ENCODE measurements at regions not wholly inside any gene's neighbourhood (a gene's known extent, or its start where the extent isn't known, plus 50 kb on each side); places are given as distances from the start of the nearest gene placed in this dataset.
A peak's percentile ranks its signal among the peaks of the same experiment; 100 is the strongest.

GRCh38 chr14:51487848-51488247 is 163.9 kb upstream of the FRMD6 start:
- no peaks in the 10 kb centered on the region for H3K4me1 ChIP-seq (ENCODE audit: control insufficient read depth in 2 of 2, insufficient read depth in 2 of 2, low read length in 1 of 2)
- 62 to 69% methylated on average over 6 of the region's 6 CpGs for WGBS, 2 donors
- no peaks in the 10 kb centered on the region for H3K27me3 ChIP-seq (ENCODE audit: control insufficient read depth in 1 of 2, insufficient read depth in 2 of 2, low read length in 2 of 2)
- H3K9me3 ChIP-seq (ENCODE audit: control insufficient read depth in 2 of 2, insufficient read depth in 1 of 2, low read depth in 1 of 2, low read length in 1 of 2) = no peaks in the 10 kb centered on the region
- H3K4me3 ChIP-seq (ENCODE audit: low read depth in 1 of 2, low read length in 2 of 2) = no peak overlapping the region
- H3K27ac ChIP-seq (ENCODE audit: low read depth in 2 of 2, low read length in 1 of 2) = peak overlapping the region; percentile 81 to 88
- no peaks in the 10 kb centered on the region for H3K36me3 ChIP-seq (ENCODE audit: control insufficient read depth in 2 of 2, insufficient read depth in 2 of 2, low read length in 1 of 2)

DNA sequence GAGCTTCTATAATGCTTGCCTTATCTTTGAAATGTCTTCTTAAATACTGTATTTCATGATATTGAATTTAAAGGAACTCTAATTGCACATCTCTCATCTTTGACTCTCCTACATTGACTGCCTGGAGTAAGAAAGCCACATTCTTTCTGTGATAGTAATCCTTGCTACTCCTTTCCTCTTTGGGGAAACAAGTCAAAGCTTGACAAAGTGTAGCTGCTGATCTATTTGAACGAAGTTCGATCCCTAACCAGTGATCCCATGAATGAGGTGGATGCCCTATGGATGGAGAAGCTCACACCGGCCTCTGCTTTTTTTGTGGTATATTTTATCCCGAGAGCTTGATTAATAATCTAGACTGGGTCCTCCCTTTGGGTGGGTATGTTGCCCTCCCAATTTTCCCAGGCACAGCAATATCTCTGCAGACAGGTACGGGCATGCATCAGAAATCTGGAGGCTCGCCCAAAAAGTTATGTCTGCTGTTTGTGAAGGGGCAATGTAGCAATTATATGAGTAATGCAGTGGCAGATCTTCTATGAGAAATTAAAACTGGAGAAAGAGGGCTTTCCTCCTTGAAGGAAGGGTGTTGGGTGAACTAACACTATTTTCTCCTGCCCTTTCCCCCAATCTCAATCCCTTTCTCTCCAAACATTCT is 163.0 kb upstream of the FRMD6 start:
- Histone ChIP-seq H3K36me3 (ENCODE audit: control insufficient read depth in 2 of 2, insufficient read depth in 2 of 2, low read length in 1 of 2) (no peaks in the 10 kb centered on the region), H3K27ac (ENCODE audit: low read depth in 2 of 2, low read length in 1 of 2) (peak overlapping the region; percentile 87 to 90), H3K4me1 (ENCODE audit: control insufficient read depth in 2 of 2, insufficient read depth in 2 of 2, low read length in 1 of 2) (no peaks in the 10 kb centered on the region), H3K9me3 (ENCODE audit: control insufficient read depth in 2 of 2, insufficient read depth in 1 of 2, low read depth in 1 of 2, low read length in 1 of 2) (no peaks in the 10 kb centered on the region), H3K27me3 (ENCODE audit: control insufficient read depth in 1 of 2, insufficient read depth in 2 of 2, low read length in 2 of 2) (no peaks in the 10 kb centered on the region), H3K4me3 (ENCODE audit: low read depth in 1 of 2, low read length in 2 of 2) (peak overlapping the region; percentile 56 to 70)
- WGBS, 2 donors = 54 to 65% methylated on average over 6 of the region's 6 CpGs

GRCh38 chr14:51490205-51490604 is 161.5 kb upstream of the FRMD6 start:
- Histone ChIP-seq H3K27ac (ENCODE audit: low read depth in 2 of 2, low read length in 1 of 2) (peak overlapping the region in 1 of 2 donors; percentile 57), H3K27me3 (ENCODE audit: control insufficient read depth in 1 of 2, insufficient read depth in 2 of 2, low read length in 2 of 2) (no peaks in the 10 kb centered on the region), H3K4me1 (ENCODE audit: control insufficient read depth in 2 of 2, insufficient read depth in 2 of 2, low read length in 1 of 2) (peaks cover 0 to 2% of the 10 kb centered on the region in 2 donors), H3K36me3 (ENCODE audit: control insufficient read depth in 2 of 2, insufficient read depth in 2 of 2, low read length in 1 of 2) (no peaks in the 10 kb centered on the region), H3K4me3 (ENCODE audit: low read depth in 1 of 2, low read length in 2 of 2) (peak overlapping the region; percentile 46 to 70), H3K9me3 (ENCODE audit: control insufficient read depth in 2 of 2, insufficient read depth in 1 of 2, low read depth in 1 of 2, low read length in 1 of 2) (peaks cover 0 to 3% of the 10 kb centered on the region in 2 donors)
- whole genome bisulfite sequencing, 2 donors = 53 to 56% methylated on average over 3 of the region's 3 CpGs

- no peaks in the 10 kb centered on the region for H3K36me3 ChIP-seq (ENCODE audit: control insufficient read depth in 2 of 2, insufficient read depth in 2 of 2, low read length in 1 of 2)
- peak overlapping the region; percentile 50 to 74 for H3K27ac ChIP-seq (ENCODE audit: low read depth in 2 of 2, low read length in 1 of 2)
- H3K27me3 ChIP-seq (ENCODE audit: control insufficient read depth in 1 of 2, insufficient read depth in 2 of 2, low read length in 2 of 2) = no peaks in the 10 kb centered on the region
- H3K4me1 ChIP-seq (ENCODE audit: control insufficient read depth in 2 of 2, insufficient read depth in 2 of 2, low read length in 1 of 2) = peaks cover 0 to 2% of the 10 kb centered on the region in 2 donors
- peak overlapping the region; percentile 41 to 70 for H3K4me3 ChIP-seq (ENCODE audit: low read depth in 1 of 2, low read length in 2 of 2)
- peaks cover 0 to 3% of the 10 kb centered on the region in 2 donors for H3K9me3 ChIP-seq (ENCODE audit: control insufficient read depth in 2 of 2, insufficient read depth in 1 of 2, low read depth in 1 of 2, low read length in 1 of 2)
- 70 to 82% methylated on average over 3 of the region's 3 CpGs for WGBS, 2 donors
These were observed 160.6 kb upstream of the FRMD6 start for GRCh38 chr14:51491036-51491545.

GRCh38 chr14:51491776-51492175 is 159.9 kb upstream of the FRMD6 start:
- peaks cover 0 to 2% of the 10 kb centered on the region in 2 donors for H3K4me1 ChIP-seq (ENCODE audit: control insufficient read depth in 2 of 2, insufficient read depth in 2 of 2, low read length in 1 of 2)
- H3K36me3 ChIP-seq (ENCODE audit: control insufficient read depth in 2 of 2, insufficient read depth in 2 of 2, low read length in 1 of 2) = no peaks in the 10 kb centered on the region
- WGBS, 2 donors = 68 to 70% methylated on average over 3 of the region's 3 CpGs
- H3K4me3 ChIP-seq (ENCODE audit: low read depth in 1 of 2, low read length in 2 of 2) = peak overlapping the region in 1 of 2 donors; percentile 70
- no peaks in the 10 kb centered on the region for H3K27me3 ChIP-seq (ENCODE audit: control insufficient read depth in 1 of 2, insufficient read depth in 2 of 2, low read length in 2 of 2)
- H3K9me3 ChIP-seq (ENCODE audit: control insufficient read depth in 2 of 2, insufficient read depth in 1 of 2, low read depth in 1 of 2, low read length in 1 of 2) = peaks cover 0 to 3% of the 10 kb centered on the region in 2 donors
- peak overlapping the region in 1 of 2 donors; percentile 52 for H3K27ac ChIP-seq (ENCODE audit: low read depth in 2 of 2, low read length in 1 of 2)

GRCh38 chr14:51495319-51495718 is 156.4 kb upstream of the FRMD6 start:
- Histone ChIP-seq H3K4me3 (ENCODE audit: low read depth in 1 of 2, low read length in 2 of 2) (no peak overlapping the region), H3K4me1 (ENCODE audit: control insufficient read depth in 2 of 2, insufficient read depth in 2 of 2, low read length in 1 of 2) (peaks cover 0 to 5% of the 10 kb centered on the region in 2 donors), H3K36me3 (ENCODE audit: control insufficient read depth in 2 of 2, insufficient read depth in 2 of 2, low read length in 1 of 2) (no peaks in the 10 kb centered on the region), H3K27me3 (ENCODE audit: control insufficient read depth in 1 of 2, insufficient read depth in 2 of 2, low read length in 2 of 2) (no peaks in the 10 kb centered on the region), H3K27ac (ENCODE audit: low read depth in 2 of 2, low read length in 1 of 2) (no peak overlapping the region), H3K9me3 (ENCODE audit: control insufficient read depth in 2 of 2, insufficient read depth in 1 of 2, low read depth in 1 of 2, low read length in 1 of 2) (peaks cover 0 to 3% of the 10 kb centered on the region in 2 donors)
- 81% methylated on average over 2 of the region's 2 CpGs for WGBS, 2 donors

- Histone ChIP-seq H3K4me1 (ENCODE audit: control insufficient read depth in 2 of 2, insufficient read depth in 2 of 2, low read length in 1 of 2) (peaks cover 0 to 5% of the 10 kb centered on the region in 2 donors), H3K9me3 (ENCODE audit: control insufficient read depth in 2 of 2, insufficient read depth in 1 of 2, low read depth in 1 of 2, low read length in 1 of 2) (peaks cover 0 to 3% of the 10 kb centered on the region in 2 donors), H3K27ac (ENCODE audit: low read depth in 2 of 2, low read length in 1 of 2) (peak overlapping the region; percentile 15 to 74), H3K27me3 (ENCODE audit: control insufficient read depth in 1 of 2, insufficient read depth in 2 of 2, low read length in 2 of 2) (no peaks in the 10 kb centered on the region), H3K4me3 (ENCODE audit: low read depth in 1 of 2, low read length in 2 of 2) (no peak overlapping the region), H3K36me3 (ENCODE audit: control insufficient read depth in 2 of 2, insufficient read depth in 2 of 2, low read length in 1 of 2) (no peaks in the 10 kb centered on the region)
- 63 to 65% methylated on average over 10 of the region's 10 CpGs for WGBS, 2 donors
These were observed 153.1 kb upstream of the FRMD6 start for GRCh38 chr14:51498411-51499227.

DNA sequence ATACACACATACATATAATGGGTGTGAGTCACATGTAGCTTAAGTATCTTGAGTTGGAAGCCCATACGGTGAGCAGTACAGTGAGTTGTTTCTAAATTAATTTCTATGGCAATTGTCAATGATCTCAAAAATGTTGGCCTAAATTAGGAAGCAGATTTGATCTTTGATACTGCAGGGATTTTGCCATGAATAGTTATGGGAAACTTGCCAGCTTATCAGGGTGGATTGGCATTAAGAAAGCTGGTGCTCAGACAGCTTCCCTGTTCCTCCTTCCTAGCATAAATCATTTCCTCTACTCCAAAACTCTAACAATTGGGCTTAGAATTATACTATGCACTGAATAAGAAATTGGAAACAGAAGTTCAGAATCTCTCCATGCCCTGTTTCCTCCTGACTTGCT is 150.9 kb upstream of the FRMD6 start:
- Histone ChIP-seq H3K9me3 (ENCODE audit: control insufficient read depth in 2 of 2, insufficient read depth in 1 of 2, low read depth in 1 of 2, low read length in 1 of 2) (no peaks in the 10 kb centered on the region), H3K27ac (ENCODE audit: low read depth in 2 of 2, low read length in 1 of 2) (no peak overlapping the region), H3K36me3 (ENCODE audit: control insufficient read depth in 2 of 2, insufficient read depth in 2 of 2, low read length in 1 of 2) (no peaks in the 10 kb centered on the region), H3K4me3 (ENCODE audit: low read depth in 1 of 2, low read length in 2 of 2) (no peak overlapping the region), H3K27me3 (ENCODE audit: control insufficient read depth in 1 of 2, insufficient read depth in 2 of 2, low read length in 2 of 2) (no peaks in the 10 kb centered on the region), H3K4me1 (ENCODE audit: control insufficient read depth in 2 of 2, insufficient read depth in 2 of 2, low read length in 1 of 2) (peaks cover 0 to 10% of the 10 kb centered on the region in 2 donors)
- WGBS, 2 donors = 45 to 51% methylated on average over 1 of the region's 1 CpG

DNA sequence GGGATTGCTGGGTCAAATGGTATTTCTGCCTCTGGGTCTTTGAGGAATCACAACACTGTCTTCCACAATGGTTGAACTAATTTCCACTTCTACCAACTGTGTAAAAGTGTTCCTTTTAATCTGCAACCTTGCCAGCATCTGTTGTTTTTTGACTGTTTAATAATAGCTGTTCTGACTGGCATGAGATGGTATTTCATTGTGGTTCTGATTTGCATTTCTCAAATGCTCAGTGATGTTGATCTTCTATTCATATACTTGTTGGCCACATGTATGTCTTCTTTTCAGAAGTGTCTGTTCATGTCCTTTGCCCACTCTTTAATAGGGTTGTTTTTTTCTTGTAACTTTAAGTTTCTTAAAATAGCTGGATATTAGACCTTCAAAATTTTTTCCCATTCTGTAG is 150.0 kb upstream of the FRMD6 start:
- no peaks in the 10 kb centered on the region for H3K9me3 ChIP-seq (ENCODE audit: control insufficient read depth in 2 of 2, insufficient read depth in 1 of 2, low read depth in 1 of 2, low read length in 1 of 2)
- peaks cover 0 to 10% of the 10 kb centered on the region in 2 donors for H3K4me1 ChIP-seq (ENCODE audit: control insufficient read depth in 2 of 2, insufficient read depth in 2 of 2, low read length in 1 of 2)
- no peak overlapping the region for H3K27ac ChIP-seq (ENCODE audit: low read depth in 2 of 2, low read length in 1 of 2)
- H3K36me3 ChIP-seq (ENCODE audit: control insufficient read depth in 2 of 2, insufficient read depth in 2 of 2, low read length in 1 of 2) = no peaks in the 10 kb centered on the region
- no peak overlapping the region for H3K4me3 ChIP-seq (ENCODE audit: low read depth in 1 of 2, low read length in 2 of 2)
- no peaks in the 10 kb centered on the region for H3K27me3 ChIP-seq (ENCODE audit: control insufficient read depth in 1 of 2, insufficient read depth in 2 of 2, low read length in 2 of 2)

Measured in esophagus (tissue), 2 donors.